ENCODE measurements at regions not wholly inside any gene's neighbourhood (a gene's known extent, or its start where the extent isn't known, plus 50 kb on each side); places are given as distances from the start of the nearest gene placed in this dataset.

GRCh38 chr3:147493065-147493464 is 83.9 kb downstream of the ZIC1 start:
- TF ChIP-seq CTCF (IDR thresholded peaks at IDR 0.05; ENCODE audit: unreplicated experiment) = no peak
- CTCF ChIA-PET = no interaction called here
- DNase-seq (ENCODE audit: unreplicated experiment) = no peak
- Mint-ChIP-seq H3K27me3 (ENCODE audit: insufficient read depth, unreplicated experiment) (peaks cover 36% of the 10 kb centered on the region), H3K27ac (ENCODE audit: low read depth, unreplicated experiment) (no peak overlapping the region), H3K4me3 (ENCODE audit: unreplicated experiment) (no peak overlapping the region), H3K9me3 (ENCODE audit: unreplicated experiment) (no peaks in the 10 kb centered on the region), H3K4me1 (ENCODE audit: insufficient read depth, unreplicated experiment) (no peaks in the 10 kb centered on the region), H3K36me3 (ENCODE audit: insufficient read depth, unreplicated experiment) (no peaks in the 10 kb centered on the region)
- intact Hi-C loops (cut with micrococcal nuclease) = no loop called here
- POLR2A ChIA-PET = no interaction called here
- BruUV-seq (replicated peaks) = no TSS peak

- Mint-ChIP-seq H3K9me3 (ENCODE audit: unreplicated experiment) (no peaks in the 10 kb centered on the region), H3K36me3 (ENCODE audit: insufficient read depth, unreplicated experiment) (no peaks in the 10 kb centered on the region), H3K4me1 (ENCODE audit: insufficient read depth, unreplicated experiment) (no peaks in the 10 kb centered on the region), H3K27ac (ENCODE audit: low read depth, unreplicated experiment) (no peak overlapping the region), H3K27me3 (ENCODE audit: insufficient read depth, unreplicated experiment) (peaks cover 36% of the 10 kb centered on the region), H3K4me3 (ENCODE audit: unreplicated experiment) (no peak overlapping the region)
- no peak for DNase-seq (ENCODE audit: unreplicated experiment)
- intact Hi-C loops (cut with micrococcal nuclease) = no loop called here
- no peak for TF ChIP-seq CTCF (IDR thresholded peaks at IDR 0.05; ENCODE audit: unreplicated experiment)
- no TSS peak for BruUV-seq (replicated peaks)
- CTCF ChIA-PET = no interaction called here
- POLR2A ChIA-PET = no interaction called here
These were observed 84.5 kb downstream of the ZIC1 start for GRCh38 chr3:147493666-147494065.

GRCh38 chr3:147497286-147497685 is 88.1 kb downstream of the ZIC1 start:
- intact Hi-C loops (cut with micrococcal nuclease) = no loop called here
- no peak overlapping the region for H3K27ac Mint-ChIP-seq (ENCODE audit: low read depth, unreplicated experiment)
- no peaks in the 10 kb centered on the region for H3K36me3 Mint-ChIP-seq (ENCODE audit: insufficient read depth, unreplicated experiment)
- H3K9me3 Mint-ChIP-seq (ENCODE audit: unreplicated experiment) = no peaks in the 10 kb centered on the region
- ChIA-PET POLR2A (no interaction called here), CTCF (interaction anchor here (0.5 to 1.1 kb wide), 2 partner anchors 110 to 466 kb away, joined by 3 read pairs; no protein-coding TSS in a partner anchor)
- DNase-seq (ENCODE audit: unreplicated experiment) = no peak
- no peaks in the 10 kb centered on the region for H3K4me1 Mint-ChIP-seq (ENCODE audit: insufficient read depth, unreplicated experiment)
- BruUV-seq (replicated peaks) = no TSS peak
- H3K27me3 Mint-ChIP-seq (ENCODE audit: insufficient read depth, unreplicated experiment) = peaks cover 29% of the 10 kb centered on the region
- no peak overlapping the region for H3K4me3 Mint-ChIP-seq (ENCODE audit: unreplicated experiment)
- TF ChIP-seq CTCF (IDR thresholded peaks at IDR 0.05; ENCODE audit: unreplicated experiment) = no peak

- no peak for TF ChIP-seq CTCF (IDR thresholded peaks at IDR 0.05; ENCODE audit: unreplicated experiment)
- no TSS peak for BruUV-seq (replicated peaks)
- Mint-ChIP-seq H3K9me3 (ENCODE audit: unreplicated experiment) (no peaks in the 10 kb centered on the region), H3K4me3 (ENCODE audit: unreplicated experiment) (no peak overlapping the region), H3K27ac (ENCODE audit: low read depth, unreplicated experiment) (no peak overlapping the region), H3K4me1 (ENCODE audit: insufficient read depth, unreplicated experiment) (no peaks in the 10 kb centered on the region), H3K27me3 (ENCODE audit: insufficient read depth, unreplicated experiment) (peaks cover 67% of the 10 kb centered on the region), H3K36me3 (ENCODE audit: insufficient read depth, unreplicated experiment) (no peaks in the 10 kb centered on the region)
- intact Hi-C loops (cut with micrococcal nuclease) = no loop called here
- ChIA-PET CTCF (no interaction called here), POLR2A (no interaction called here)
- peak; percentile 5 for DNase-seq (ENCODE audit: unreplicated experiment)
These were observed 98.6 kb downstream of the ZIC1 start for GRCh38 chr3:147507638-147508286.
